HG02840 (cell line): ENCODE measurements at regions not wholly inside any gene's neighbourhood (a gene's known extent, or its start where the extent isn't known, plus 50 kb on each side); places are given as distances from the start of the nearest gene placed in this dataset.
"Not testable (repeated sequence)": the region's sequence is repeated elsewhere in the genome, so short reads cannot be mapped to it uniquely, and the experiment has no call there.

Experiments
- ATAC-seq: cut with Tn5 transposase; IDR thresholded peaks from one replicate; pipeline ENCODE4 v1.9.1; 2021; ENCODE audit warnings: mild to moderate bottlenecking, moderate library complexity, moderate number of reproducible peaks; ENCODE audit not compliant: unreplicated experiment, low FRiP score

- ATAC-seq: no peak
These were observed 103.1 kb upstream of the IRX4 start for GRCh38 chr5:1985781-1986180.

- ATAC-seq: no peak
These were observed 101.4 kb upstream of the IRX4 start for GRCh38 chr5:1983919-1984695.

GRCh38 chr5:1983401-1983800, 100.7 kb upstream of the IRX4 start:
- ATAC-seq: no peak

- not testable (repeated sequence) for ATAC-seq
These were observed 99.8 kb upstream of the IRX4 start for GRCh38 chr5:1982561-1982960.

GRCh38 chr5:1975898-1976765, 93.4 kb upstream of the IRX4 start:
- no peak for ATAC-seq

- ATAC-seq: no peak
These were observed 92.6 kb upstream of the IRX4 start for GRCh38 chr5:1975406-1975715.

- ATAC-seq: no peak
These were observed 92.0 kb upstream of the IRX4 start for GRCh38 chr5:1974501-1975405.

- no peak for ATAC-seq
These were observed 91.4 kb upstream of the IRX4 start for GRCh38 chr5:1974081-1974480.

GRCh38 chr5:1973391-1974013, 90.8 kb upstream of the IRX4 start:
- no peak for ATAC-seq

GRCh38 chr5:1971944-1972343, 89.2 kb upstream of the IRX4 start:
- ATAC-seq: no peak

- ATAC-seq: no peak
These were observed 85.0 kb upstream of the IRX4 start for GRCh38 chr5:1967736-1968135.

- no peak for ATAC-seq
These were observed 83.7 kb upstream of the IRX4 start for GRCh38 chr5:1966461-1966860.

- ATAC-seq: no peak
These were observed 83.2 kb upstream of the IRX4 start for GRCh38 chr5:1965925-1966324.

- ATAC-seq: no peak
These were observed 81.3 kb upstream of the IRX4 start for GRCh38 chr5:1963941-1964451.

GRCh38 chr5:1963358-1963757, 80.6 kb upstream of the IRX4 start:
- ATAC-seq: no peak

GRCh38 chr5:1962619-1963355, 80.1 kb upstream of the IRX4 start:
- ATAC-seq: no peak

GRCh38 chr5:1961952-1962595, 79.3 kb upstream of the IRX4 start:
- no peak for ATAC-seq

- no peak for ATAC-seq
These were observed 78.7 kb upstream of the IRX4 start for GRCh38 chr5:1961304-1961946.
